22Rv1 (cell line): ENCODE measurements at regions not wholly inside any gene's neighbourhood (a gene's known extent, or its start where the extent isn't known, plus 50 kb on each side); places are given as distances from the start of the nearest gene placed in this dataset.

Experiments
- CTCF ChIP-seq: fragments of 450-650 bp; IDR thresholded peaks from 2 replicates; pipeline ENCODE4 v1.5.1; 2017; ENCODE audit warnings: mild to moderate bottlenecking
- ZFX ChIP-seq: fragments of 450-650 bp; IDR thresholded peaks from 2 replicates; pipeline ENCODE4 v1.6.1; 2017; ENCODE audit warnings: antibody characterized with exemption, borderline replicate concordance

GRCh38 chr6:134840086-134840867 lies 109.6 kb downstream of the ALDH8A1 start:
- no peak for TF ChIP-seq CTCF
- TF ChIP-seq ZFX = no peak
